Trophoblast cell (in vitro differentiated cells and primary cell): ENCODE measurements at regions not wholly inside any gene's neighbourhood (a gene's known extent, or its start where the extent isn't known, plus 50 kb on each side); places are given as distances from the start of the nearest gene placed in this dataset.

ENCODE experiments used
- DNase-seq, 2 donors: peaks; one replicate each; pipeline ENCODE4 v3.0.0-alpha.2; 2016
- H2AFZ ChIP-seq: 2 replicates; pipeline ENCODE4 v1.6.1; 2013; ENCODE audit warnings: low read length, moderate library complexity, mild to moderate bottlenecking; ENCODE audit not compliant: insufficient read depth, poor library complexity
- H2AK5ac ChIP-seq: 2 replicates; pipeline ENCODE4 v1.6.1; 2013; ENCODE audit warnings: mild to moderate bottlenecking, low read length
- H2BK120ac ChIP-seq: 2 replicates; pipeline ENCODE4 v1.6.1; 2013; ENCODE audit warnings: low read length, mild to moderate bottlenecking, moderate library complexity; ENCODE audit not compliant: insufficient read depth, poor library complexity
- H2BK12ac ChIP-seq: 2 replicates; pipeline ENCODE4 v1.6.1; 2013; ENCODE audit warnings: mild to moderate bottlenecking, low read length, moderate library complexity
- H2BK5ac ChIP-seq: 2 replicates; pipeline ENCODE4 v1.6.1; 2013; ENCODE audit warnings: low read length, low read depth, moderate library complexity, mild to moderate bottlenecking; ENCODE audit not compliant: poor library complexity
- H3K14ac ChIP-seq: 2 replicates; pipeline ENCODE4 v1.6.1; 2013; ENCODE audit warnings: mild to moderate bottlenecking, low read length
- H3K18ac ChIP-seq: 2 replicates; pipeline ENCODE4 v1.6.1; 2013; ENCODE audit warnings: mild to moderate bottlenecking, low read length
- H3K23ac ChIP-seq: 2 replicates; pipeline ENCODE4 v1.6.1; 2013; ENCODE audit warnings: low read length
- H3K27ac ChIP-seq: 2 replicates; pipeline ENCODE4 v1.5.1; 2013; ENCODE audit warnings: low read depth, mild to moderate bottlenecking, inconsistent platforms, low read length, moderate library complexity
- H3K27me3 ChIP-seq: 2 replicates; pipeline ENCODE4 v1.6.1; 2013; ENCODE audit warnings: inconsistent platforms, mild to moderate bottlenecking, low read length, moderate library complexity; ENCODE audit not compliant: insufficient read depth
- H3K36me3 ChIP-seq, 2 experiments: 1 replicate in 1 of 2; 2 replicates in 1 of 2; pipeline ENCODE4 v1.6.1; 2013; ENCODE audit warnings: low read length in 2 of 2, mild to moderate bottlenecking in 2 of 2, moderate library complexity in 1 of 2; ENCODE audit not compliant: insufficient read depth in 2 of 2, control insufficient read depth in 1 of 2
- H3K4ac ChIP-seq: 2 replicates; pipeline ENCODE4 v1.6.1; 2013; ENCODE audit warnings: low read depth, mild to moderate bottlenecking, low read length, moderate library complexity
- H3K4me1 ChIP-seq, 2 experiments: 1 replicate in 1 of 2; 2 replicates in 1 of 2; pipeline ENCODE4 v1.6.1; 2013; ENCODE audit warnings: low read length in 2 of 2, mild to moderate bottlenecking in 2 of 2, moderate library complexity in 1 of 2; ENCODE audit not compliant: insufficient read depth in 2 of 2, control insufficient read depth in 1 of 2
- H3K4me2 ChIP-seq: 2 replicates; pipeline ENCODE4 v1.6.1; 2013; ENCODE audit warnings: inconsistent platforms, mild to moderate bottlenecking, low read length, moderate library complexity
- H3K4me3 ChIP-seq: 2 replicates; pipeline ENCODE4 v1.5.1; 2013; ENCODE audit warnings: mild to moderate bottlenecking, low read depth, low read length, inconsistent platforms
- H3K79me1 ChIP-seq: one replicate; pipeline ENCODE4 v1.6.1; 2013; ENCODE audit warnings: low read length
- H3K79me2 ChIP-seq: 2 replicates; pipeline ENCODE4 v1.6.1; 2013; ENCODE audit warnings: low read length, mild to moderate bottlenecking; ENCODE audit not compliant: control insufficient read depth, insufficient read depth, poor library complexity
- H3K9ac ChIP-seq: 2 replicates; pipeline ENCODE4 v1.6.1; 2013; ENCODE audit warnings: mild to moderate bottlenecking, low read length
- H3K9me3 ChIP-seq: 2 replicates; pipeline ENCODE4 v1.6.1; 2013; ENCODE audit warnings: low read depth, mild to moderate bottlenecking, control low read depth, inconsistent platforms, low read length; ENCODE audit not compliant: insufficient read depth
- H4K12ac ChIP-seq: 2 replicates; pipeline ENCODE4 v1.6.1; 2013; ENCODE audit warnings: low read depth, mild to moderate bottlenecking, low read length, moderate library complexity
- H4K8ac ChIP-seq: 2 replicates; pipeline ENCODE4 v1.6.1; 2013; ENCODE audit warnings: low read depth, mild to moderate bottlenecking, low read length, moderate library complexity
- H4K91ac ChIP-seq: one replicate; pipeline ENCODE4 v1.6.1; 2013; ENCODE audit warnings: low read depth, mild to moderate bottlenecking, low read length, moderate library complexity
- WGBS: extraction: QIAGEN DNeasy Blood & Tissue Kit; methylation state at CpG from one replicate; pipeline ENCODE4 v1.1.7; 2013; ENCODE audit warnings: missing lambda C conversion rate; ENCODE audit not compliant: insufficient read length, insufficient coverage; ENCODE audit errors: extremely low coverage; 5-methylcytosine and 5-hydroxymethylcytosine counted together

DNA sequence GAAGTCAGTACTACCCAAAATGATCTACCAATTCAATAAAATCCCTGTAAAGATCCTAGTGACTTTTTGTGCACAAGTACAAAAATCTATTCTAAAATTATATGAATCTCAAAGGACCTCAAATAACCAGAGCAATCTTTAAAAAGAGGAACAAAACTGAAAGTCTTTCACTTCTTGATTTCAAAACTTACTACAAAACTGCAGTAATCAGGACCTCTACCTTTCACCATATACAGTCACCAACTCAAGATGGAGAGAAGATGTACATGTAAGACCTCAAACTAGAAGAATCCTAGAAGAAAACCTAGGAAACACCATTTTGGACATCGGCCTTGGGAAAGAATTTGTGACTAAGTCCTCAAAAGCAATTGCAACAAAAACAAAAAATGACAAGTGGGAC lies 109.5 kb upstream of the CD93 start:
- H4K91ac ChIP-seq, result no peak overlapping the region
- H2AFZ ChIP-seq, result no peak overlapping the region
- H3K9ac ChIP-seq, result no peak overlapping the region
- H3K9me3 ChIP-seq, result peaks cover 1% of the 10 kb centered on the region
- H3K4me1 ChIP-seq, result no peaks in the 10 kb centered on the region
- H3K27ac ChIP-seq, result no peak overlapping the region
- no peak overlapping the region for H2BK120ac ChIP-seq
- no peaks in the 10 kb centered on the region for H3K36me3 ChIP-seq
- H3K4me2 ChIP-seq, result no peak overlapping the region
- H3K14ac ChIP-seq, result no peak overlapping the region
- no peaks in the 10 kb centered on the region for H3K79me2 ChIP-seq
- H2AK5ac ChIP-seq, result no peak overlapping the region
- no peak overlapping the region for H4K8ac ChIP-seq
- H2BK12ac ChIP-seq, result no peak overlapping the region
- no peak overlapping the region for H3K4me3 ChIP-seq
- H3K18ac ChIP-seq, result no peak overlapping the region
- H3K4ac ChIP-seq, result no peak overlapping the region
- no CpG with 5 or more reads among the region's 1 CpG for WGBS
- no peak overlapping the region for H4K12ac ChIP-seq
- no peak for DNase-seq
- no peaks in the 10 kb centered on the region for H3K27me3 ChIP-seq
- H3K23ac ChIP-seq, result no peak overlapping the region
- H3K79me1 ChIP-seq, result no peaks in the 10 kb centered on the region
- H2BK5ac ChIP-seq, result no peak overlapping the region

- H3K27ac ChIP-seq, result no peak overlapping the region
- no peak overlapping the region for H2AFZ ChIP-seq
- no peak overlapping the region for H3K4me2 ChIP-seq
- DNase-seq, result no peak
- H3K79me1 ChIP-seq, result no peaks in the 10 kb centered on the region
- H3K23ac ChIP-seq, result no peak overlapping the region
- no peak overlapping the region for H2BK120ac ChIP-seq
- H3K36me3 ChIP-seq, result no peaks in the 10 kb centered on the region
- H3K4me1 ChIP-seq, result no peaks in the 10 kb centered on the region
- no peaks in the 10 kb centered on the region for H3K27me3 ChIP-seq
- no peak overlapping the region for H4K8ac ChIP-seq
- no peak overlapping the region for H4K91ac ChIP-seq
- H3K9me3 ChIP-seq, result peaks cover 2% of the 10 kb centered on the region
- no peak overlapping the region for H3K14ac ChIP-seq
- no peak overlapping the region for H2BK5ac ChIP-seq
- no peak overlapping the region for H2BK12ac ChIP-seq
- no CpG with 5 or more reads among the region's 5 CpGs for WGBS
- no peak overlapping the region for H3K4ac ChIP-seq
- H3K9ac ChIP-seq, result no peak overlapping the region
- H4K12ac ChIP-seq, result no peak overlapping the region
- H3K79me2 ChIP-seq, result no peaks in the 10 kb centered on the region
- no peak overlapping the region for H2AK5ac ChIP-seq
- H3K4me3 ChIP-seq, result no peak overlapping the region
- H3K18ac ChIP-seq, result no peak overlapping the region
Observed at GRCh38 chr20:23193801-23194384, 107.8 kb upstream of the CD93 start.

GRCh38 chr20:23192469-23192868 lies 106.3 kb upstream of the CD93 start:
- Histone ChIP-seq H3K4me3 (no peak overlapping the region), H3K27ac (no peak overlapping the region), H3K4ac (no peak overlapping the region), H3K79me1 (no peaks in the 10 kb centered on the region), H3K36me3 (no peaks in the 10 kb centered on the region), H3K18ac (no peak overlapping the region), H3K4me1 (no peaks in the 10 kb centered on the region), H2BK120ac (no peak overlapping the region), H3K27me3 (no peaks in the 10 kb centered on the region), H3K9me3 (peaks cover 6% of the 10 kb centered on the region), H4K8ac (no peak overlapping the region), H4K12ac (no peak overlapping the region), H3K9ac (no peak overlapping the region), H2BK12ac (no peak overlapping the region), H3K14ac (no peak overlapping the region), H3K4me2 (no peak overlapping the region), H2AK5ac (no peak overlapping the region), H2AFZ (no peak overlapping the region), H2BK5ac (no peak overlapping the region), H4K91ac (no peak overlapping the region), H3K23ac (no peak overlapping the region), H3K79me2 (no peaks in the 10 kb centered on the region)
- DNase-seq, result no peak
- WGBS, result no CpG with 5 or more reads among the region's 3 CpGs

GRCh38 chr20:23190557-23190956 lies 104.4 kb upstream of the CD93 start:
- no peak for DNase-seq
- Histone ChIP-seq H3K14ac (no peak overlapping the region), H4K91ac (no peak overlapping the region), H3K4ac (no peak overlapping the region), H3K23ac (no peak overlapping the region), H3K4me2 (no peak overlapping the region), H3K4me3 (no peak overlapping the region), H3K9ac (no peak overlapping the region), H2BK120ac (no peak overlapping the region), H4K12ac (no peak overlapping the region), H3K9me3 (peaks cover 8% of the 10 kb centered on the region), H3K27ac (no peak overlapping the region), H3K36me3 (no peaks in the 10 kb centered on the region), H2BK12ac (no peak overlapping the region), H4K8ac (no peak overlapping the region), H2AK5ac (no peak overlapping the region), H3K79me2 (no peaks in the 10 kb centered on the region), H3K18ac (no peak overlapping the region), H3K4me1 (no peaks in the 10 kb centered on the region), H3K27me3 (no peaks in the 10 kb centered on the region), H3K79me1 (no peaks in the 10 kb centered on the region), H2AFZ (no peak overlapping the region), H2BK5ac (no peak overlapping the region)
- no CpG with 5 or more reads among the region's 3 CpGs for WGBS
